ENCODE measurements at regions not wholly inside any gene's neighbourhood (a gene's known extent, or its start where the extent isn't known, plus 50 kb on each side); places are given as distances from the start of the nearest gene placed in this dataset.

DNA sequence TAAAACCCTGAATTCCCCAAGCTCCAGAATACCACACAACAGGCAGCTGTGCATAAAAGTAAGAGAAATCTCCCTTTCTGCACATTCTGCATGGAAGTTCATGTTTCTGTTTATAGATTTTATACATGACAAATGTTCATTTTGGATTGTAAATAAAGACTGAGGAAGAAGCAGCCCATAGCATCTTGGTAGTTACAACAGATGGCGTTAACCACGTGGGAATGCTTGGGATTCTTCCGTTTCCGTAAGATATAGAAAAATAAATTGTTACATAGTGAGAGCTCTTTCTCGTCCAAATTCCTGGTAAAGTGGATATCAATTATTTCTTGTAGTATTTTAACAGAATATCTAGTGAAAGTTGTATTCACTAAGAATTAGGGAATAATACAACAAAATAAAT is 1016.5 kb downstream of the GRM8 start:
- no peak for TF ChIP-seq EZH2 (IDR thresholded peaks at IDR 0.05; ENCODE audit: insufficient read depth, poor library complexity, severe bottlenecking)
- TF ChIP-seq EZH2phosphoT487 (IDR thresholded peaks at IDR 0.05; ENCODE audit: insufficient read depth, low read depth) = no peak
